ENCODE measurements at regions not wholly inside any gene's neighbourhood (a gene's known extent, or its start where the extent isn't known, plus 50 kb on each side); places are given as distances from the start of the nearest gene placed in this dataset.

- no CpG with 5 or more reads among the region's 2 CpGs for WGBS, 2 donors (ENCODE audit: extremely low coverage in 2 of 2, insufficient read length in 2 of 2, insufficient replicate concordance in 1 of 2)
These were observed 263.2 kb upstream of the CDH7 start for GRCh38 chr18:65487569-65487968.

GRCh38 chr18:65477455-65477854 lies 273.4 kb upstream of the CDH7 start:
- H3K4me3 ChIP-seq (ENCODE audit: low read length in 2 of 2): no peak overlapping the region
- WGBS, 2 donors (ENCODE audit: extremely low coverage in 2 of 2, insufficient read length in 2 of 2, insufficient replicate concordance in 1 of 2): no CpG with 5 or more reads among the region's 3 CpGs
- no peak overlapping the region for H3K18ac ChIP-seq (ENCODE audit: low read length)
- no peak overlapping the region for H3K23ac ChIP-seq (ENCODE audit: low read depth, low read length, poor library complexity)
- no peak overlapping the region for H4K8ac ChIP-seq (ENCODE audit: low read depth, low read length)
- H2BK12ac ChIP-seq (ENCODE audit: low read length): no peak overlapping the region
- H3K4ac ChIP-seq (ENCODE audit: low read length): no peak overlapping the region
- H3K27ac ChIP-seq (replicated peaks; ENCODE audit: low read length): no peak overlapping the region
- H3K79me1 ChIP-seq (ENCODE audit: low read depth, low read length): no peaks in the 10 kb centered on the region
- no peaks in the 10 kb centered on the region for H3K4me1 ChIP-seq (ENCODE audit: control insufficient read depth in 2 of 2, insufficient read depth in 1 of 2, low read depth in 1 of 2, low read length in 2 of 2)
- no peak overlapping the region for H2AK5ac ChIP-seq (ENCODE audit: low read depth, low read length)
- no peaks in the 10 kb centered on the region for H3K36me3 ChIP-seq (replicated peaks in 1 of 2; ENCODE audit: control insufficient read depth in 2 of 2, insufficient read depth in 2 of 2, low read length in 2 of 2)
- H2BK5ac ChIP-seq (ENCODE audit: low read length): no peak overlapping the region
- H3K14ac ChIP-seq (ENCODE audit: low read length): no peak overlapping the region
- DNase-seq (ENCODE audit: low spot score): no peak
- H3K9ac ChIP-seq (ENCODE audit: low read depth, low read length, poor library complexity): no peak overlapping the region
- no peaks in the 10 kb centered on the region for H3K9me3 ChIP-seq (replicated peaks in 1 of 2; ENCODE audit: control insufficient read depth in 2 of 2, insufficient read depth in 1 of 2, low read depth in 1 of 2, low read length in 2 of 2)
- no peak overlapping the region for H2BK120ac ChIP-seq (ENCODE audit: low read depth, low read length)
- H3K27me3 ChIP-seq (ENCODE audit: control insufficient read depth in 3 of 3, insufficient read depth in 3 of 3, low read depth in 1 of 3, low read length in 3 of 3): no peaks in the 10 kb centered on the region
- H3K4me2 ChIP-seq (ENCODE audit: insufficient read depth, low read length, poor library complexity, severe bottlenecking): no peak overlapping the region
- H4K91ac ChIP-seq (ENCODE audit: low read depth, low read length, poor library complexity): no peak overlapping the region
- no peak overlapping the region for H2AFZ ChIP-seq (ENCODE audit: low read length)
- no peak overlapping the region for H2BK15ac ChIP-seq (ENCODE audit: low read length)

More at GRCh38 chr18:65487569-65487968, 263.2 kb upstream of the CDH7 start:
- DNase-seq (ENCODE audit: low spot score): no peak
- H2AK5ac ChIP-seq (ENCODE audit: low read depth, low read length): no peak overlapping the region
- H3K9me3 ChIP-seq (replicated peaks in 1 of 2; ENCODE audit: control insufficient read depth in 2 of 2, insufficient read depth in 1 of 2, low read depth in 1 of 2, low read length in 2 of 2): no peaks in the 10 kb centered on the region
- H2BK15ac ChIP-seq (ENCODE audit: low read length): no peak overlapping the region
- no peak overlapping the region for H3K4me3 ChIP-seq (ENCODE audit: low read length in 2 of 2)
- H3K23ac ChIP-seq (ENCODE audit: low read depth, low read length, poor library complexity): no peak overlapping the region
- no peak overlapping the region for H3K27ac ChIP-seq (replicated peaks; ENCODE audit: low read length)
- H3K4me1 ChIP-seq (ENCODE audit: control insufficient read depth in 2 of 2, insufficient read depth in 1 of 2, low read depth in 1 of 2, low read length in 2 of 2): peaks cover 0 to 8% of the 10 kb centered on the region in 2 donors
- H3K27me3 ChIP-seq (ENCODE audit: control insufficient read depth in 3 of 3, insufficient read depth in 3 of 3, low read depth in 1 of 3, low read length in 3 of 3): no peaks in the 10 kb centered on the region
- no peak overlapping the region for H3K14ac ChIP-seq (ENCODE audit: low read length)
- H2BK5ac ChIP-seq (ENCODE audit: low read length): no peak overlapping the region
- H4K91ac ChIP-seq (ENCODE audit: low read depth, low read length, poor library complexity): no peak overlapping the region
- H3K4me2 ChIP-seq (ENCODE audit: insufficient read depth, low read length, poor library complexity, severe bottlenecking): no peak overlapping the region
- H2AFZ ChIP-seq (ENCODE audit: low read length): no peak overlapping the region
- H3K4ac ChIP-seq (ENCODE audit: low read length): no peak overlapping the region
- no peak overlapping the region for H2BK120ac ChIP-seq (ENCODE audit: low read depth, low read length)
- no peak overlapping the region for H3K9ac ChIP-seq (ENCODE audit: low read depth, low read length, poor library complexity)
- H3K79me1 ChIP-seq (ENCODE audit: low read depth, low read length): no peaks in the 10 kb centered on the region
- no peak overlapping the region for H4K8ac ChIP-seq (ENCODE audit: low read depth, low read length)
- H3K18ac ChIP-seq (ENCODE audit: low read length): no peak overlapping the region
- H3K36me3 ChIP-seq (replicated peaks in 1 of 2; ENCODE audit: control insufficient read depth in 2 of 2, insufficient read depth in 2 of 2, low read length in 2 of 2): no peaks in the 10 kb centered on the region
- no peak overlapping the region for H2BK12ac ChIP-seq (ENCODE audit: low read length)

GRCh38 chr18:65468881-65469280 lies 281.9 kb upstream of the CDH7 start:
- no peak overlapping the region for H4K91ac ChIP-seq (ENCODE audit: low read depth, low read length, poor library complexity)
- H3K9me3 ChIP-seq (replicated peaks in 1 of 2; ENCODE audit: control insufficient read depth in 2 of 2, insufficient read depth in 1 of 2, low read depth in 1 of 2, low read length in 2 of 2): no peaks in the 10 kb centered on the region
- no peak overlapping the region for H4K8ac ChIP-seq (ENCODE audit: low read depth, low read length)
- no peak overlapping the region for H3K4me3 ChIP-seq (ENCODE audit: low read length in 2 of 2)
- no peak overlapping the region for H2BK120ac ChIP-seq (ENCODE audit: low read depth, low read length)
- no peak overlapping the region for H2BK15ac ChIP-seq (ENCODE audit: low read length)
- no peaks in the 10 kb centered on the region for H3K36me3 ChIP-seq (replicated peaks in 1 of 2; ENCODE audit: control insufficient read depth in 2 of 2, insufficient read depth in 2 of 2, low read length in 2 of 2)
- H3K4me2 ChIP-seq (ENCODE audit: insufficient read depth, low read length, poor library complexity, severe bottlenecking): no peak overlapping the region
- no peak overlapping the region for H3K9ac ChIP-seq (ENCODE audit: low read depth, low read length, poor library complexity)
- WGBS, 2 donors (ENCODE audit: extremely low coverage in 2 of 2, insufficient read length in 2 of 2, insufficient replicate concordance in 1 of 2): no CpG with 5 or more reads among the region's 3 CpGs
- no peak overlapping the region for H2BK12ac ChIP-seq (ENCODE audit: low read length)
- H3K79me1 ChIP-seq (ENCODE audit: low read depth, low read length): no peaks in the 10 kb centered on the region
- H3K4me1 ChIP-seq (ENCODE audit: control insufficient read depth in 2 of 2, insufficient read depth in 1 of 2, low read depth in 1 of 2, low read length in 2 of 2): no peaks in the 10 kb centered on the region
- H2AFZ ChIP-seq (ENCODE audit: low read length): no peak overlapping the region
- no peak overlapping the region for H3K4ac ChIP-seq (ENCODE audit: low read length)
- no peak overlapping the region for H3K14ac ChIP-seq (ENCODE audit: low read length)
- H3K23ac ChIP-seq (ENCODE audit: low read depth, low read length, poor library complexity): no peak overlapping the region
- H3K27ac ChIP-seq (replicated peaks; ENCODE audit: low read length): no peak overlapping the region
- no peak overlapping the region for H2BK5ac ChIP-seq (ENCODE audit: low read length)
- no peak overlapping the region for H3K18ac ChIP-seq (ENCODE audit: low read length)
- DNase-seq (ENCODE audit: low spot score): no peak
- no peaks in the 10 kb centered on the region for H3K27me3 ChIP-seq (ENCODE audit: control insufficient read depth in 3 of 3, insufficient read depth in 3 of 3, low read depth in 1 of 3, low read length in 3 of 3)
- no peak overlapping the region for H2AK5ac ChIP-seq (ENCODE audit: low read depth, low read length)

- H3K9ac ChIP-seq (ENCODE audit: low read depth, low read length, poor library complexity): no peak overlapping the region
- no peak overlapping the region for H3K4me2 ChIP-seq (ENCODE audit: insufficient read depth, low read length, poor library complexity, severe bottlenecking)
- no peaks in the 10 kb centered on the region for H3K27me3 ChIP-seq (ENCODE audit: control insufficient read depth in 3 of 3, insufficient read depth in 3 of 3, low read depth in 1 of 3, low read length in 3 of 3)
- H3K4ac ChIP-seq (ENCODE audit: low read length): no peak overlapping the region
- WGBS, 2 donors (ENCODE audit: extremely low coverage in 2 of 2, insufficient read length in 2 of 2, insufficient replicate concordance in 1 of 2): no CpG with 5 or more reads among the region's 1 CpG
- no peak overlapping the region for H4K8ac ChIP-seq (ENCODE audit: low read depth, low read length)
- H3K79me1 ChIP-seq (ENCODE audit: low read depth, low read length): no peaks in the 10 kb centered on the region
- H3K14ac ChIP-seq (ENCODE audit: low read length): no peak overlapping the region
- H2BK120ac ChIP-seq (ENCODE audit: low read depth, low read length): no peak overlapping the region
- H3K36me3 ChIP-seq (replicated peaks in 1 of 2; ENCODE audit: control insufficient read depth in 2 of 2, insufficient read depth in 2 of 2, low read length in 2 of 2): no peaks in the 10 kb centered on the region
- DNase-seq (ENCODE audit: low spot score): no peak
- no peak overlapping the region for H2BK5ac ChIP-seq (ENCODE audit: low read length)
- H3K18ac ChIP-seq (ENCODE audit: low read length): no peak overlapping the region
- no peak overlapping the region for H2AFZ ChIP-seq (ENCODE audit: low read length)
- no peak overlapping the region for H3K23ac ChIP-seq (ENCODE audit: low read depth, low read length, poor library complexity)
- no peak overlapping the region for H2AK5ac ChIP-seq (ENCODE audit: low read depth, low read length)
- H2BK15ac ChIP-seq (ENCODE audit: low read length): no peak overlapping the region
- no peak overlapping the region for H3K27ac ChIP-seq (replicated peaks; ENCODE audit: low read length)
- H3K9me3 ChIP-seq (replicated peaks in 1 of 2; ENCODE audit: control insufficient read depth in 2 of 2, insufficient read depth in 1 of 2, low read depth in 1 of 2, low read length in 2 of 2): no peaks in the 10 kb centered on the region
- H2BK12ac ChIP-seq (ENCODE audit: low read length): no peak overlapping the region
- no peak overlapping the region for H4K91ac ChIP-seq (ENCODE audit: low read depth, low read length, poor library complexity)
- no peak overlapping the region for H3K4me3 ChIP-seq (ENCODE audit: low read length in 2 of 2)
- no peaks in the 10 kb centered on the region for H3K4me1 ChIP-seq (ENCODE audit: control insufficient read depth in 2 of 2, insufficient read depth in 1 of 2, low read depth in 1 of 2, low read length in 2 of 2)
These were observed 286.5 kb upstream of the CDH7 start for GRCh38 chr18:65464361-65464760.
